ENCODE measurements at regions not wholly inside any gene's neighbourhood (a gene's known extent, or its start where the extent isn't known, plus 50 kb on each side); places are given as distances from the start of the nearest gene placed in this dataset.

GRCh38 chr6:115630424-115631024 is 430.2 kb downstream of the FRK start:
- no peaks in the 10 kb centered on the region for H3K27me3 ChIP-seq (replicated peaks in 2 of 5; ENCODE audit: control insufficient read depth in 4 of 5, insufficient read depth in 5 of 5, low read length in 4 of 5)
- no CpG with 5 or more reads among the region's 4 CpGs for WGBS (ENCODE audit: insufficient coverage)
- POLR2A ChIA-PET: no interaction called here
- H3K27ac ChIP-seq (ENCODE audit: insufficient read depth in 1 of 2, low read depth in 1 of 2, low read length in 2 of 2, poor library complexity in 1 of 2, severe bottlenecking in 2 of 2): no peak overlapping the region
- DNase-seq: no peak
- H3K4me3 ChIP-seq (ENCODE audit: control insufficient read depth in 1 of 7, extremely low read depth in 1 of 7, insufficient read depth in 4 of 7, low read depth in 2 of 7, low read length in 6 of 7): no peak overlapping the region
- H3K36me3 ChIP-seq (ENCODE audit: control insufficient read depth in 4 of 4, insufficient read depth in 4 of 4, low read length in 3 of 4): no peaks in the 10 kb centered on the region
- CTCF ChIA-PET: no interaction called here
- H3K9me3 ChIP-seq (ENCODE audit: control extremely low read depth in 1 of 5, control insufficient read depth in 4 of 5, insufficient read depth in 2 of 5, low read depth in 1 of 5, low read length in 4 of 5): no peaks in the 10 kb centered on the region
- H3K4me1 ChIP-seq (ENCODE audit: control extremely low read depth in 1 of 4, control insufficient read depth in 4 of 4, insufficient read depth in 4 of 4, low read length in 3 of 4): no peaks in the 10 kb centered on the region

GRCh38 chr6:115629415-115629814 is 431.3 kb downstream of the FRK start:
- Histone ChIP-seq H3K27me3 (replicated peaks in 2 of 5; ENCODE audit: control insufficient read depth in 4 of 5, insufficient read depth in 5 of 5, low read length in 4 of 5) (no peaks in the 10 kb centered on the region), H3K4me3 (ENCODE audit: control insufficient read depth in 1 of 7, extremely low read depth in 1 of 7, insufficient read depth in 4 of 7, low read depth in 2 of 7, low read length in 6 of 7) (no peak overlapping the region)
- WGBS (ENCODE audit: insufficient coverage): 79% methylated on average over 2 of the region's 2 CpGs

GRCh38 chr6:115618256-115618655 is 442.4 kb downstream of the FRK start:
- ChIA-PET POLR2A (no interaction called here), CTCF (no interaction called here)
- Histone ChIP-seq H3K27ac (ENCODE audit: insufficient read depth in 1 of 2, low read depth in 1 of 2, low read length in 2 of 2, poor library complexity in 1 of 2, severe bottlenecking in 2 of 2) (no peak overlapping the region), H3K4me3 (ENCODE audit: control insufficient read depth in 1 of 7, extremely low read depth in 1 of 7, insufficient read depth in 4 of 7, low read depth in 2 of 7, low read length in 6 of 7) (no peak overlapping the region), H3K27me3 (replicated peaks in 2 of 5; ENCODE audit: control insufficient read depth in 4 of 5, insufficient read depth in 5 of 5, low read length in 4 of 5) (no peaks in the 10 kb centered on the region), H3K36me3 (ENCODE audit: control insufficient read depth in 4 of 4, insufficient read depth in 4 of 4, low read length in 3 of 4) (no peaks in the 10 kb centered on the region), H3K4me1 (ENCODE audit: control extremely low read depth in 1 of 4, control insufficient read depth in 4 of 4, insufficient read depth in 4 of 4, low read length in 3 of 4) (no peaks in the 10 kb centered on the region), H3K9me3 (ENCODE audit: control extremely low read depth in 1 of 5, control insufficient read depth in 4 of 5, insufficient read depth in 2 of 5, low read depth in 1 of 5, low read length in 4 of 5) (no peaks in the 10 kb centered on the region)
- whole genome bisulfite sequencing (ENCODE audit: insufficient coverage): 100% methylated on average over 1 of the region's 2 CpGs
- DNase-seq: no peak

More at GRCh38 chr6:115629415-115629814, 431.3 kb downstream of the FRK start:
- ChIA-PET CTCF (no interaction called here), POLR2A (no interaction called here)
- H3K4me1 ChIP-seq (ENCODE audit: control extremely low read depth in 1 of 4, control insufficient read depth in 4 of 4, insufficient read depth in 4 of 4, low read length in 3 of 4): no peaks in the 10 kb centered on the region
- H3K9me3 ChIP-seq (ENCODE audit: control extremely low read depth in 1 of 5, control insufficient read depth in 4 of 5, insufficient read depth in 2 of 5, low read depth in 1 of 5, low read length in 4 of 5): no peaks in the 10 kb centered on the region
- no peak overlapping the region for H3K27ac ChIP-seq (ENCODE audit: insufficient read depth in 1 of 2, low read depth in 1 of 2, low read length in 2 of 2, poor library complexity in 1 of 2, severe bottlenecking in 2 of 2)
- no peaks in the 10 kb centered on the region for H3K36me3 ChIP-seq (ENCODE audit: control insufficient read depth in 4 of 4, insufficient read depth in 4 of 4, low read length in 3 of 4)
- DNase-seq: no peak

GRCh38 chr6:115617031-115617430 is 443.7 kb downstream of the FRK start:
- Histone ChIP-seq H3K9me3 (ENCODE audit: control extremely low read depth in 1 of 5, control insufficient read depth in 4 of 5, insufficient read depth in 2 of 5, low read depth in 1 of 5, low read length in 4 of 5) (no peaks in the 10 kb centered on the region), H3K27me3 (replicated peaks in 2 of 5; ENCODE audit: control insufficient read depth in 4 of 5, insufficient read depth in 5 of 5, low read length in 4 of 5) (no peaks in the 10 kb centered on the region), H3K36me3 (ENCODE audit: control insufficient read depth in 4 of 4, insufficient read depth in 4 of 4, low read length in 3 of 4) (no peaks in the 10 kb centered on the region), H3K27ac (ENCODE audit: insufficient read depth in 1 of 2, low read depth in 1 of 2, low read length in 2 of 2, poor library complexity in 1 of 2, severe bottlenecking in 2 of 2) (no peak overlapping the region), H3K4me3 (ENCODE audit: control insufficient read depth in 1 of 7, extremely low read depth in 1 of 7, insufficient read depth in 4 of 7, low read depth in 2 of 7, low read length in 6 of 7) (no peak overlapping the region), H3K4me1 (ENCODE audit: control extremely low read depth in 1 of 4, control insufficient read depth in 4 of 4, insufficient read depth in 4 of 4, low read length in 3 of 4) (no peaks in the 10 kb centered on the region)
- POLR2A ChIA-PET: no interaction called here
- CTCF ChIA-PET: no interaction called here
- no CpG with 5 or more reads among the region's 1 CpG for WGBS (ENCODE audit: insufficient coverage)
- no peak for DNase-seq

GRCh38 chr6:115613488-115613887 is 447.2 kb downstream of the FRK start:
- Histone ChIP-seq H3K27ac (ENCODE audit: insufficient read depth in 1 of 2, low read depth in 1 of 2, low read length in 2 of 2, poor library complexity in 1 of 2, severe bottlenecking in 2 of 2) (no peak overlapping the region), H3K36me3 (ENCODE audit: control insufficient read depth in 4 of 4, insufficient read depth in 4 of 4, low read length in 3 of 4) (no peaks in the 10 kb centered on the region), H3K27me3 (replicated peaks in 2 of 5; ENCODE audit: control insufficient read depth in 4 of 5, insufficient read depth in 5 of 5, low read length in 4 of 5) (no peaks in the 10 kb centered on the region), H3K4me3 (ENCODE audit: control insufficient read depth in 1 of 7, extremely low read depth in 1 of 7, insufficient read depth in 4 of 7, low read depth in 2 of 7, low read length in 6 of 7) (no peak overlapping the region), H3K4me1 (ENCODE audit: control extremely low read depth in 1 of 4, control insufficient read depth in 4 of 4, insufficient read depth in 4 of 4, low read length in 3 of 4) (no peaks in the 10 kb centered on the region), H3K9me3 (ENCODE audit: control extremely low read depth in 1 of 5, control insufficient read depth in 4 of 5, insufficient read depth in 2 of 5, low read depth in 1 of 5, low read length in 4 of 5) (no peaks in the 10 kb centered on the region)
- 100% methylated on average over 3 of the region's 3 CpGs for WGBS (ENCODE audit: insufficient coverage)
- ChIA-PET CTCF (no interaction called here), POLR2A (interaction anchor here (0.6 kb wide), 1 partner anchor 31 kb away, joined by 3 read pairs; no protein-coding TSS in a partner anchor)
- DNase-seq: no peak

GRCh38 chr6:115612796-115613479 is 447.8 kb downstream of the FRK start:
- 85% methylated on average over 4 of the region's 7 CpGs for WGBS (ENCODE audit: insufficient coverage)
- no peak for DNase-seq
- CTCF ChIA-PET: no interaction called here

GRCh38 chr6:115612216-115612615 is 448.5 kb downstream of the FRK start:
- ChIA-PET POLR2A (no interaction called here), CTCF (no interaction called here)

More at GRCh38 chr6:115612796-115613479, 447.8 kb downstream of the FRK start:
- POLR2A ChIA-PET: interaction anchor here (0.6 kb wide), 1 partner anchor 30 kb away, joined by 3 read pairs; no protein-coding TSS in a partner anchor
- no peaks in the 10 kb centered on the region for H3K4me1 ChIP-seq (ENCODE audit: control extremely low read depth in 1 of 4, control insufficient read depth in 4 of 4, insufficient read depth in 4 of 4, low read length in 3 of 4)
- no peaks in the 10 kb centered on the region for H3K9me3 ChIP-seq (ENCODE audit: control extremely low read depth in 1 of 5, control insufficient read depth in 4 of 5, insufficient read depth in 2 of 5, low read depth in 1 of 5, low read length in 4 of 5)
- no peak overlapping the region for H3K27ac ChIP-seq (ENCODE audit: insufficient read depth in 1 of 2, low read depth in 1 of 2, low read length in 2 of 2, poor library complexity in 1 of 2, severe bottlenecking in 2 of 2)
- no peaks in the 10 kb centered on the region for H3K36me3 ChIP-seq (ENCODE audit: control insufficient read depth in 4 of 4, insufficient read depth in 4 of 4, low read length in 3 of 4)
- no peak overlapping the region for H3K4me3 ChIP-seq (ENCODE audit: control insufficient read depth in 1 of 7, extremely low read depth in 1 of 7, insufficient read depth in 4 of 7, low read depth in 2 of 7, low read length in 6 of 7)
- no peaks in the 10 kb centered on the region for H3K27me3 ChIP-seq (replicated peaks in 2 of 5; ENCODE audit: control insufficient read depth in 4 of 5, insufficient read depth in 5 of 5, low read length in 4 of 5)

More at GRCh38 chr6:115612216-115612615, 448.5 kb downstream of the FRK start:
- H3K36me3 ChIP-seq (ENCODE audit: control insufficient read depth in 4 of 4, insufficient read depth in 4 of 4, low read length in 3 of 4): no peaks in the 10 kb centered on the region
- no peaks in the 10 kb centered on the region for H3K9me3 ChIP-seq (ENCODE audit: control extremely low read depth in 1 of 5, control insufficient read depth in 4 of 5, insufficient read depth in 2 of 5, low read depth in 1 of 5, low read length in 4 of 5)
- no peaks in the 10 kb centered on the region for H3K4me1 ChIP-seq (ENCODE audit: control extremely low read depth in 1 of 4, control insufficient read depth in 4 of 4, insufficient read depth in 4 of 4, low read length in 3 of 4)
- no peaks in the 10 kb centered on the region for H3K27me3 ChIP-seq (replicated peaks in 2 of 5; ENCODE audit: control insufficient read depth in 4 of 5, insufficient read depth in 5 of 5, low read length in 4 of 5)
- no peak overlapping the region for H3K4me3 ChIP-seq (ENCODE audit: control insufficient read depth in 1 of 7, extremely low read depth in 1 of 7, insufficient read depth in 4 of 7, low read depth in 2 of 7, low read length in 6 of 7)
- no peak overlapping the region for H3K27ac ChIP-seq (ENCODE audit: insufficient read depth in 1 of 2, low read depth in 1 of 2, low read length in 2 of 2, poor library complexity in 1 of 2, severe bottlenecking in 2 of 2)
- WGBS (ENCODE audit: insufficient coverage): no CpG with 5 or more reads among the region's 1 CpG
- no peak for DNase-seq
